ENCODE measurements at regions not wholly inside any gene's neighbourhood (a gene's known extent, or its start where the extent isn't known, plus 50 kb on each side); places are given as distances from the start of the nearest gene placed in this dataset.

DNA sequence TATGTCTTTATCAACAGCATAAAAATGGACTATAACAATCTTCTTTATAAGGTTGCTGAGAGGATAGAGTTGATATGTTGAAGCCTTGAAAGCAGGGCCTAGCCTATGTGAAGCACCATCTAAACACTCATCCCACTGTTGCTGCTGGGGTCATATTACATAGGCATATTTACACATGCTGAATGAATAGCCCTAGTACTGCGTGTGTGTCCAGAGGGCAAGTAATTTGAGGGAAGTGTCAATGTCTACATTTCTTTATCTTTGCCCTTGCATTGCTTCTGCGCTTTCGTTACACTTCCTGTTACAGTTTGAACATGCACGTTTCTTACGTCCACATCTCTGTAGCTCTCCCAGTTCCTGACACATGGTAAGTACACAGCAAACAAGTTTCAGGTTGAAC is 280.3 kb upstream of the ATP5MC3 start:
- TF ChIP-seq ZNF384 (IDR thresholded peaks at IDR 0.05) (no peak), L3MBTL2 (conservative IDR thresholded peaks at IDR 0.05) (peak; percentile 64)
- POLR2A ChIA-PET: no interaction called here

DNA sequence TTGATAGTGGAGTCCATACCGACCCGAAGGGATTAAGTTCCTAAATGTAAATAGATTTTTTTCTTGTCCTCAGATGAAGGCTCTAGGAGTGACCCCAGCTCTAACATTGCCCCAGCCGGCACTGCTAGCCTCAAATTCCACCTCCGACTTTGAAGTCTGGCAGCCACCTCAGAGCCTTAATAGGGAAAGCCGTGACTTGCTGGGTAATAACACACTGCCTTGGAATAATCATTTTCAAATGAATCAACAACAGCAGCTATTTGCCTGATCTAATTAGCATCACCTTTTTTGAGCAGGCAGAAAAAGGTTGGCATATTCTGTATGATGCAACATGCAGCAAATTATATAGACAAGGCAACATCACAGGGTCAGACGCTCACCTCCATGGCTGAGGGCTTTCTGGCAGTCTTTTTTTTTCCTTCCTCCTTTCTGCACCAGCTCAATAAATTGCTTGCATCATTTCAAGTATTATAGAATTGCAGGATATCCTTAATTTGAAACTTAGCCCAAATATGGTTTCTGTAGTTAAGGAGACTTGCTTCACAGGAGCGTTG is 276.5 kb upstream of the ATP5MC3 start:
- POLR2A ChIA-PET: no interaction called here
- CTCF ChIA-PET: no interaction called here
- DNase-seq (ENCODE audit: extremely low spot score): no peak

More for the DNA sequence above, 280.3 kb upstream of the ATP5MC3 start:
- CTCF ChIA-PET: no interaction called here
- no peak for DNase-seq (ENCODE audit: extremely low spot score)

GRCh38 chr2:175454953-175455389 is 273.5 kb upstream of the ATP5MC3 start:
- DNase-seq (ENCODE audit: extremely low spot score): peak; percentile 75
- CTCF ChIA-PET: interaction anchor here (0.8 to 1.0 kb wide), 2 partner anchors 88 to 170 kb away, joined by 3 to 5 read pairs; no protein-coding TSS in a partner anchor
- TF ChIP-seq ARNT (IDR thresholded peaks at IDR 0.05): peak; percentile 96
- TF ChIP-seq CTBP1 (IDR thresholded peaks at IDR 0.05; ENCODE audit: borderline replicate concordance): peak; percentile 99
- TF ChIP-seq BHLHE40 (IDR thresholded peaks at IDR 0.05; ENCODE audit: borderline replicate concordance): no peak
- TF ChIP-seq ELF4 (IDR thresholded peaks at IDR 0.05): no peak
- TF ChIP-seq LEF1 (IDR thresholded peaks at IDR 0.05; ENCODE audit: borderline replicate concordance): peak; percentile 81; the same call in 1 of the 2 replicates
- no peak for TF ChIP-seq FOXA1 (IDR thresholded peaks at IDR 0.05)
- no peak for TF ChIP-seq SP1 (IDR thresholded peaks at IDR 0.05)
- TF ChIP-seq FOXK2 (IDR thresholded peaks at IDR 0.05): peak; percentile 59
- TF ChIP-seq HDGF (IDR thresholded peaks at IDR 0.05; ENCODE audit: borderline replicate concordance): no peak
- TF ChIP-seq ZNF384 (IDR thresholded peaks at IDR 0.05): peak; percentile 57; the same call in 1 of the 2 replicates
- no peak for TF ChIP-seq FOXM1 (IDR thresholded peaks at IDR 0.05; ENCODE audit: borderline replicate concordance)
- peak; percentile 81 for TF ChIP-seq TARDBP (IDR thresholded peaks at IDR 0.05)
- no peak for TF ChIP-seq NFRKB (IDR thresholded peaks at IDR 0.05)
- TF ChIP-seq, protein P1, sequence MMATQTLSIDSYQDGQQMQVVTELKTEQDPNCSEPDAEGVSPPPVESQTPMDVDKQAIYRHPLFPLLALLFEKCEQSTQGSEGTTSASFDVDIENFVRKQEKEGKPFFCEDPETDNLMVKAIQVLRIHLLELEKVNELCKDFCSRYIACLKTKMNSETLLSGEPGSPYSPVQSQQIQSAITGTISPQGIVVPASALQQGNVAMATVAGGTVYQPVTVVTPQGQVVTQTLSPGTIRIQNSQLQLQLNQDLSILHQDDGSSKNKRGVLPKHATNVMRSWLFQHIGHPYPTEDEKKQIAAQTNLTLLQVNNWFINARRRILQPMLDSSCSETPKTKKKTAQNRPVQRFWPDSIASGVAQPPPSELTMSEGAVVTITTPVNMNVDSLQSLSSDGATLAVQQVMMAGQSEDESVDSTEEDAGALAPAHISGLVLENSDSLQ (IDR thresholded peaks at IDR 0.05): peak; percentile 97
- TF ChIP-seq L3MBTL2 (conservative IDR thresholded peaks at IDR 0.05): no peak
- TF ChIP-seq SUZ12 (IDR thresholded peaks at IDR 0.05): no peak
- POLR2A ChIA-PET: no interaction called here

More for the DNA sequence above, 276.5 kb upstream of the ATP5MC3 start:
- TF ChIP-seq NFRKB (IDR thresholded peaks at IDR 0.05): no peak
- no peak for TF ChIP-seq CTBP1 (IDR thresholded peaks at IDR 0.05; ENCODE audit: borderline replicate concordance)
- TF ChIP-seq L3MBTL2 (conservative IDR thresholded peaks at IDR 0.05): no peak
- no peak for TF ChIP-seq FOXM1 (IDR thresholded peaks at IDR 0.05; ENCODE audit: borderline replicate concordance)
- TF ChIP-seq SP1 (IDR thresholded peaks at IDR 0.05): no peak
- no peak for TF ChIP-seq TARDBP (IDR thresholded peaks at IDR 0.05)
- TF ChIP-seq HDGF (IDR thresholded peaks at IDR 0.05; ENCODE audit: borderline replicate concordance): no peak
- TF ChIP-seq ARNT (IDR thresholded peaks at IDR 0.05): no peak
- TF ChIP-seq SUZ12 (IDR thresholded peaks at IDR 0.05): no peak

GRCh38 chr2:175450029-175450760 is 268.7 kb upstream of the ATP5MC3 start:
- ChIA-PET CTCF (no interaction called here), POLR2A (no interaction called here)
- DNase-seq (ENCODE audit: extremely low spot score): no peak
- TF ChIP-seq, protein P1 (IDR thresholded peaks at IDR 0.05): no peak
- TF ChIP-seq BHLHE40 (IDR thresholded peaks at IDR 0.05; ENCODE audit: borderline replicate concordance) (no peak), NFRKB (IDR thresholded peaks at IDR 0.05) (no peak), HDGF (IDR thresholded peaks at IDR 0.05; ENCODE audit: borderline replicate concordance) (no peak), ZNF384 (IDR thresholded peaks at IDR 0.05) (no peak), CTBP1 (IDR thresholded peaks at IDR 0.05; ENCODE audit: borderline replicate concordance) (no peak), FOXK2 (IDR thresholded peaks at IDR 0.05) (no peak), SP1 (IDR thresholded peaks at IDR 0.05) (no peak), SUZ12 (IDR thresholded peaks at IDR 0.05) (no peak), FOXA1 (IDR thresholded peaks at IDR 0.05) (no peak), ARNT (IDR thresholded peaks at IDR 0.05) (no peak), L3MBTL2 (conservative IDR thresholded peaks at IDR 0.05) (no peak), ELF4 (IDR thresholded peaks at IDR 0.05) (no peak), FOXM1 (IDR thresholded peaks at IDR 0.05; ENCODE audit: borderline replicate concordance) (no peak), LEF1 (IDR thresholded peaks at IDR 0.05; ENCODE audit: borderline replicate concordance) (no peak), TARDBP (IDR thresholded peaks at IDR 0.05) (no peak)

GRCh38 chr2:175449616-175450015 is 268.1 kb upstream of the ATP5MC3 start:
- POLR2A ChIA-PET: no interaction called here
- TF ChIP-seq FOXA1 (IDR thresholded peaks at IDR 0.05): no peak
- TF ChIP-seq SP1 (IDR thresholded peaks at IDR 0.05): no peak
- no peak for TF ChIP-seq ELF4 (IDR thresholded peaks at IDR 0.05)
- no peak for TF ChIP-seq ARNT (IDR thresholded peaks at IDR 0.05)
- TF ChIP-seq, protein P1 (IDR thresholded peaks at IDR 0.05): no peak
- no peak for TF ChIP-seq FOXM1 (IDR thresholded peaks at IDR 0.05; ENCODE audit: borderline replicate concordance)
- TF ChIP-seq NFRKB (IDR thresholded peaks at IDR 0.05): no peak
- no peak for TF ChIP-seq L3MBTL2 (conservative IDR thresholded peaks at IDR 0.05)
- TF ChIP-seq BHLHE40 (IDR thresholded peaks at IDR 0.05; ENCODE audit: borderline replicate concordance): no peak
- no peak for TF ChIP-seq FOXK2 (IDR thresholded peaks at IDR 0.05)
- TF ChIP-seq CTBP1 (IDR thresholded peaks at IDR 0.05; ENCODE audit: borderline replicate concordance): no peak
- no peak for TF ChIP-seq SUZ12 (IDR thresholded peaks at IDR 0.05)
- TF ChIP-seq LEF1 (IDR thresholded peaks at IDR 0.05; ENCODE audit: borderline replicate concordance): no peak
- no peak for TF ChIP-seq TARDBP (IDR thresholded peaks at IDR 0.05)
- no peak for TF ChIP-seq HDGF (IDR thresholded peaks at IDR 0.05; ENCODE audit: borderline replicate concordance)
- TF ChIP-seq ZNF384 (IDR thresholded peaks at IDR 0.05): no peak
- CTCF ChIA-PET: no interaction called here
- DNase-seq (ENCODE audit: extremely low spot score): no peak
